Astrocyte of the cerebellum (primary cell): ENCODE measurements at regions not wholly inside any gene's neighbourhood (a gene's known extent, or its start where the extent isn't known, plus 50 kb on each side); places are given as distances from the start of the nearest gene placed in this dataset.

Experiments used
- DNase-seq: peaks from one replicate; pipeline ENCODE4 v3.0.0-alpha.2; 2011; ENCODE audit warnings: low read depth
- H3K4me3 ChIP-seq: 2 replicates; pipeline ENCODE4 v1.5.1; 2011; ENCODE audit warnings: mild to moderate bottlenecking, low read depth, low read length, moderate library complexity
- CTCF ChIP-seq: IDR thresholded peaks from 2 replicates; pipeline ENCODE4 v1.5.1; 2012; ENCODE audit warnings: low read length, low read depth, moderate library complexity, mild to moderate bottlenecking; ENCODE audit errors: missing control alignments
- in situ Hi-C: cut with HindIII; loops from 2 replicates; pipeline ENCODE4 v1.10.0; 2017; ENCODE audit warnings: low sequenced_read_pairs

DNA sequence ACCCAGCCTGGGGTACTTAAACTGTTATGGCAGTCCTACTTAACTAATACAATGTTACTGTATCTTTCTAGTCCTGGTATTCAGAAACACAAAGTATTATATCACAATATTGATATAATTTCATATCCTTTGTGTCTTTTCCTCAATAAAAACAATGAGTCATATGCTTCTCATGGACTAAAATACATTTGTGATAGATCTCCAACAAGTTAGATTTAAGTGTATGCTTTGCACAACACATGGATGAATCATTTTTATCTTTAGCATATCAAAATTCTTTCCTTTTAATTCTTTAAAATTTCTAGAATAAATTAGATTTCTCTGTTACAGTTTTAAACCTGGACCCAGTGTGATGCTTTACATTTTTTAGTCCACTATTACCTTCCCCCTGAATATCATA lies 1357.8 kb upstream of the ATXN8OS start:
- TF ChIP-seq CTCF: no peak
- no peak overlapping the region for H3K4me3 ChIP-seq
- in situ Hi-C loops: no loop called here
- DNase-seq: no peak

DNA sequence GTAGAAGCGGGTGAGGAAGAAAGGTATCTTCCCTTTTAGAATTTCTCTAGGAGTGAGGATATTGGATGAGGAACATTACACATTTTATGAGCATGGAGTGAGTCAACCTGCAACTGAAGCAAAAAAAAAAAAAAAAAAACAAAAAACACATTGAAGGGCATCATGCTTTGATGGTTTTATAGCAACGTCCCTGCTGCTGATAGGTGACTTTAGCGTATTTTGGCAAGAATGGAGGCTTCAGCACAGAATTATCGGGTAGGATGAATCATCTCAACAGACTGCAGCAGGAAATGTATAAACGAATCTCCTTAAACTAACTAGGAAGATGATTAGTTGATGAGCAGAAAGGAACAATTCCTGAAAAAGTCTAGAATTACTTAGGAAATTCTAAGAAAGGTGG lies 1359.6 kb upstream of the ATXN8OS start:
- no peak for TF ChIP-seq CTCF
- in situ Hi-C loops: no loop called here
- peak; percentile 11 for DNase-seq
- no peak overlapping the region for H3K4me3 ChIP-seq

DNA sequence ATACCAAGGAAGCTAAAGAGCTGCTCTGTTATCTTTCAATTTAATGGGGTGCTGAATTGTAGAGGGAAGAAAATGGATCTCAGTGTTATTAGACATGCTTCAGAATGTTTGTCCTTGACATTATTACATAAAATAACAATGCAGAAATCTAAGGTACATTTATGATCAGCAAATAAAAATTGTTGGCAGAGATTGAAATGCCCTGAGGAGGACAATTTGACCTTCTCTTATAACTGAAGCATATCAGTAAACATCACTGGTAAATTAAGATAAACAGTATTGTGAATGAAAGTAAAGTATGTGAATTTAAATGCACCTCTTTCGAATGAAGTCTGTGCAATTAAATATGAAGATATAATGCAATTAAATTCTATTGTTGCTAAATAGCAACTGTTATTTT lies 1362.1 kb upstream of the ATXN8OS start:
- H3K4me3 ChIP-seq: no peak overlapping the region
- DNase-seq: no peak
- no peak for TF ChIP-seq CTCF
- in situ Hi-C loops: no loop called here

DNA sequence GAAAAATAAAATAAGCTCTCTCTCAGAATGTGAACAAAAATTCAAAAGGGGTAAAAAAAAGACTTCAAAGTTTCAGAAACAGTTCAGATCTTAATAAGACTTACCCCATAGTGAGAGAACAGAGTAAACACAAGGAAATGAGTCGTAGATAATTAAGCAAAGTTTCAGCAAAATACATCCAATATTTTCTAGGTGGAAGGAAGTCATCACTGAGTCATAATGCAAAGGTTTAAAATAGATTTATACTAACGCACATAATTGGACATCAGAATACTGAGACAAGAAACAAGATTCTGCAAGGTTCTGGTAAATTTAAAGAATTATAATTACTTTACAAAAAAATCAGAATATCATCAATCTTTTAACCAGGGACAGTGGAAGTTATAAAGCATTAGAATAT lies 1370.7 kb upstream of the ATXN8OS start:
- TF ChIP-seq CTCF: no peak
- in situ Hi-C loops: no loop called here
- peak; percentile 15 for DNase-seq
- no peak overlapping the region for H3K4me3 ChIP-seq

GRCh38 chr13:68727798-68728197 lies 1379.8 kb upstream of the ATXN8OS start:
- no peak for DNase-seq
- in situ Hi-C loops: no loop called here
- no peak for TF ChIP-seq CTCF
- H3K4me3 ChIP-seq: no peak overlapping the region

GRCh38 chr13:68727165-68727564 lies 1380.5 kb upstream of the ATXN8OS start:
- no peak overlapping the region for H3K4me3 ChIP-seq
- in situ Hi-C loops: no loop called here
- DNase-seq: peak; percentile 46
- no peak for TF ChIP-seq CTCF

DNA sequence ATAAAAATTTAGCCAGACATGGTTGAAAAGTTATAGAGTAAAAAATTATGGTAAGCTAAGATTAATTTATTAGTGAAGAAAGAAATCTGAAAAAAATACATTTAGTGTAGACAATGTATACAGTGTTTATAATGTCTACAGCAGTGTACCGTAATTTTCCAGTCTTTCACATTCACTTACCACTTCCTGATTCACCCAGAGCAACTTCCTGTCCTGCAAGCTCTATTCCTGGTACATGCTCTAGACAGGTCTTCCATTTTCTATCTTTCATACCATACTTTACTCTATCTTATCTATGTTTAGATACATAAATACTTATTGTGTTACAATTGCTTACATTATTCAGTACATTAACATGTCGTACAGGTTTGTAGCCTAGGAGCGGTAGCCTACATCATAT lies 1387.8 kb upstream of the ATXN8OS start:
- H3K4me3 ChIP-seq: no peak overlapping the region
- no peak for DNase-seq
- no peak for TF ChIP-seq CTCF
- in situ Hi-C loops: no loop called here
